HEK293 (cell line): ENCODE measurements at regions not wholly inside any gene's neighbourhood (a gene's known extent, or its start where the extent isn't known, plus 50 kb on each side); places are given as distances from the start of the nearest gene placed in this dataset.

Experiments used
- CTCF ChIA-PET: fragments of 350-600 bp; formaldehyde crosslinking; extraction: SDS; loops from one replicate; lab custom pipeline; 2021; ENCODE audit warnings: antibody characterized with exemption; lab: Yijun Ruan, JAX
- POLR2A ChIA-PET: fragments of 300-600 bp; formaldehyde crosslinking; extraction: SDS; loops from one replicate; lab custom pipeline; 2020; ENCODE audit warnings: antibody characterized with exemption, inconsistent platforms; lab: Yijun Ruan, JAX
- H3K27ac ChIP-seq: fragments of 200-500 bp; sonication (Bioruptor generic); 2 replicates; pipeline ENCODE4 v1.5.1; 2014; ENCODE audit warnings: low read depth, low read length, control low read depth, inconsistent platforms; ENCODE audit errors: extremely low read depth
- H3K36me3 ChIP-seq, 2 experiments: fragments of 200-500 bp in 1 of 2; sonication (Bioruptor generic) in 1 of 2; 1 replicate in 1 of 2; 2 replicates in 1 of 2; pipeline ENCODE4 v1.5.1; 2014 to 2017; ENCODE audit warnings: inconsistent platforms in 2 of 2, low read length in 2 of 2; ENCODE audit not compliant: control insufficient read depth in 2 of 2, insufficient read depth in 1 of 2
- H3K4me1 ChIP-seq: fragments of 200-500 bp; sonication (Bioruptor generic); 2 replicates; pipeline ENCODE4 v1.5.1; 2014; ENCODE audit warnings: mild to moderate bottlenecking, low read length, inconsistent platforms; ENCODE audit not compliant: control insufficient read depth, insufficient read depth
- H3K4me3 ChIP-seq: 2 replicates; pipeline ENCODE4 v1.5.1; 2011; ENCODE audit warnings: low read depth, mild to moderate bottlenecking, control low read depth, low read length, moderate library complexity
- H3K9me3 ChIP-seq: fragments of 200-500 bp; sonication (Bioruptor generic); 2 replicates; pipeline ENCODE4 v1.5.1; 2014; ENCODE audit warnings: low read depth, low read length, inconsistent platforms; ENCODE audit not compliant: control insufficient read depth, insufficient read depth
- BCL11A ChIP-seq: fragments of 450-650 bp; formaldehyde crosslinking; IDR thresholded peaks from 2 replicates; pipeline ENCODE4 v1.5.1; 2016; ENCODE audit warnings: low read depth, missing biosample characterization, missing genetic modification characterization
- FEZF1 ChIP-seq: fragments of 450-650 bp; formaldehyde crosslinking; IDR thresholded peaks from 2 replicates; pipeline ENCODE4 v1.5.1; 2016; ENCODE audit warnings: missing biosample characterization, missing genetic modification characterization
- KLF16 ChIP-seq: fragments of 450-650 bp; formaldehyde crosslinking; IDR thresholded peaks from 2 replicates; pipeline ENCODE4 v1.5.1; 2017; ENCODE audit warnings: missing biosample characterization, missing genetic modification characterization
- KLF9 ChIP-seq: fragments of 450-650 bp; formaldehyde crosslinking; IDR thresholded peaks from 2 replicates; pipeline ENCODE4 v1.5.1; 2016; ENCODE audit warnings: missing biosample characterization, missing genetic modification characterization, low read depth
- MYNN ChIP-seq: fragments of 450-650 bp; formaldehyde crosslinking; IDR thresholded peaks from 2 replicates; pipeline ENCODE4 v1.5.1; 2016; ENCODE audit warnings: missing biosample characterization, missing genetic modification characterization, borderline replicate concordance
- MZF1 ChIP-seq: fragments of 450-650 bp; formaldehyde crosslinking; IDR thresholded peaks from 2 replicates; pipeline ENCODE4 v1.5.1; 2017; ENCODE audit warnings: missing biosample characterization, missing genetic modification characterization, borderline replicate concordance
- OSR2 ChIP-seq: fragments of 450-650 bp; formaldehyde crosslinking; IDR thresholded peaks from 2 replicates; pipeline ENCODE4 v1.5.1; 2016; ENCODE audit warnings: missing biosample characterization, missing genetic modification characterization
- REPIN1 ChIP-seq: fragments of 450-650 bp; formaldehyde crosslinking; IDR thresholded peaks from 2 replicates; pipeline ENCODE4 v1.5.1; 2017; ENCODE audit warnings: missing biosample characterization, missing genetic modification characterization, low read depth
- ZEB2 ChIP-seq: fragments of 450-650 bp; formaldehyde crosslinking; IDR thresholded peaks from 2 replicates; pipeline ENCODE4 v1.5.1; 2016; ENCODE audit warnings: missing biosample characterization, missing genetic modification characterization
- ZNF114 ChIP-seq: fragments of 450-650 bp; formaldehyde crosslinking; IDR thresholded peaks from 2 replicates; pipeline ENCODE4 v1.5.0; 2017; ENCODE audit warnings: missing biosample characterization, missing genetic modification characterization
- ZNF16 ChIP-seq: fragments of 450-650 bp; formaldehyde crosslinking; IDR thresholded peaks from 2 replicates; pipeline ENCODE4 v1.5.1; 2016; ENCODE audit warnings: low read depth, missing biosample characterization, missing genetic modification characterization
- ZNF202 ChIP-seq: fragments of 450-650 bp; formaldehyde crosslinking; IDR thresholded peaks from 2 replicates; pipeline ENCODE4 v1.5.1; 2016; ENCODE audit warnings: missing biosample characterization, missing genetic modification characterization, borderline replicate concordance
- ZNF248 ChIP-seq: fragments of 450-650 bp; formaldehyde crosslinking; IDR thresholded peaks from 2 replicates; pipeline ENCODE4 v1.5.1; 2017; ENCODE audit warnings: missing biosample characterization, missing genetic modification characterization
- ZNF280D ChIP-seq: fragments of 450-650 bp; formaldehyde crosslinking; IDR thresholded peaks from 2 replicates; pipeline ENCODE4 v1.5.1; 2016; ENCODE audit warnings: missing biosample characterization, missing genetic modification characterization
- ZNF341 ChIP-seq: fragments of 450-650 bp; formaldehyde crosslinking; IDR thresholded peaks from 2 replicates; pipeline ENCODE4; 2016; ENCODE audit warnings: low read depth, missing biosample characterization, missing genetic modification characterization
- ZNF350 ChIP-seq: fragments of 450-650 bp; formaldehyde crosslinking; IDR thresholded peaks from 2 replicates; pipeline ENCODE4 v1.5.0; 2017; ENCODE audit warnings: missing biosample characterization, mild to moderate bottlenecking, missing genetic modification characterization
- ZNF423 ChIP-seq: fragments of 450-650 bp; formaldehyde crosslinking; IDR thresholded peaks from 2 replicates; pipeline ENCODE4 v1.5.1; 2016; ENCODE audit warnings: missing biosample characterization, missing genetic modification characterization
- ZNF510 ChIP-seq: fragments of 450-650 bp; formaldehyde crosslinking; IDR thresholded peaks from 2 replicates; pipeline ENCODE4 v1.5.1; 2018; ENCODE audit warnings: mild to moderate bottlenecking, missing genetic modification characterization, missing biosample characterization; ENCODE audit not compliant: insufficient replicate concordance
- ZNF580 ChIP-seq: fragments of 450-650 bp; formaldehyde crosslinking; IDR thresholded peaks from 2 replicates; pipeline ENCODE4 v1.5.1; 2016; ENCODE audit warnings: missing biosample characterization, missing genetic modification characterization
- ZNF692 ChIP-seq: fragments of 450-650 bp; formaldehyde crosslinking; IDR thresholded peaks from 2 replicates; pipeline ENCODE4 v1.5.1; 2016; ENCODE audit warnings: missing biosample characterization, missing genetic modification characterization
- TF ChIP-seq, protein P1 (sequence below): fragments of 450-650 bp; formaldehyde crosslinking; IDR thresholded peaks from 2 replicates; pipeline ENCODE4 v1.5.1; 2017; ENCODE audit warnings: missing biosample characterization, missing genetic modification characterization
- TF ChIP-seq, protein P2 (sequence below): fragments of 450-650 bp; formaldehyde crosslinking; IDR thresholded peaks from 2 replicates; pipeline ENCODE4 v1.5.1; 2016; ENCODE audit warnings: missing biosample characterization, missing genetic modification characterization

- no peak for TF ChIP-seq ZNF350
- no peak for TF ChIP-seq REPIN1
Observed at GRCh38 chr4:174423257-174423944, 98.9 kb downstream of the HPGD start (continued).

DNA sequence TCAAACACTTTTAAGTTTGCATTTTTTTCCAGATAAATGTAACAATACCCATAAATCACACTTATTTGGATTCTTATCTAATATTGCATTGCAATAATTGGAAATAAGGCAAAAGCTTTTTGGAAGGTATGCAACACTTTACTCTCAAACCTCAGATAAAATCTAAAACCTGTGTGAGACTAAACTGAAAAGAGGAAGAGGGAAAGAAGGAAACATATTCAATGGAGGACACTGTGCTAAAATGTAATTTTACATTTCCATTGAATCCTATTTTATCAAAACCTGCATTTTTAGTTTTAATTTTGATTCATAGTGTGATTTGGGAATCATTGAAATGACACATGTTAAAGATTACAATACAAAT, 99.4 kb downstream of the HPGD start:
- no peak for TF ChIP-seq OSR2
- no peak overlapping the region for H3K27ac ChIP-seq
- POLR2A ChIA-PET, result no interaction called here
- H3K9me3 ChIP-seq, result no peaks in the 10 kb centered on the region
- CTCF ChIA-PET, result no interaction called here
- no peaks in the 10 kb centered on the region for H3K4me1 ChIP-seq
- H3K4me3 ChIP-seq, result no peak overlapping the region
- H3K36me3 ChIP-seq, result no peaks in the 10 kb centered on the region

- no peaks in the 10 kb centered on the region for H3K36me3 ChIP-seq
- TF ChIP-seq ZNF692 (tag by site-specific recombination), result no peak
- no peak for TF ChIP-seq ZNF580 (tag by site-specific recombination)
- TF ChIP-seq FEZF1 (tag by site-specific recombination), result no peak
- TF ChIP-seq ZNF510, result no peak
- TF ChIP-seq ZEB2 (tag by site-specific recombination), result no peak
- no peak for TF ChIP-seq BCL11A (tag by site-specific recombination)
- no peak for TF ChIP-seq ZNF202
- TF ChIP-seq KLF9, result no peak
- TF ChIP-seq REPIN1, result no peak
- TF ChIP-seq, protein P1, sequence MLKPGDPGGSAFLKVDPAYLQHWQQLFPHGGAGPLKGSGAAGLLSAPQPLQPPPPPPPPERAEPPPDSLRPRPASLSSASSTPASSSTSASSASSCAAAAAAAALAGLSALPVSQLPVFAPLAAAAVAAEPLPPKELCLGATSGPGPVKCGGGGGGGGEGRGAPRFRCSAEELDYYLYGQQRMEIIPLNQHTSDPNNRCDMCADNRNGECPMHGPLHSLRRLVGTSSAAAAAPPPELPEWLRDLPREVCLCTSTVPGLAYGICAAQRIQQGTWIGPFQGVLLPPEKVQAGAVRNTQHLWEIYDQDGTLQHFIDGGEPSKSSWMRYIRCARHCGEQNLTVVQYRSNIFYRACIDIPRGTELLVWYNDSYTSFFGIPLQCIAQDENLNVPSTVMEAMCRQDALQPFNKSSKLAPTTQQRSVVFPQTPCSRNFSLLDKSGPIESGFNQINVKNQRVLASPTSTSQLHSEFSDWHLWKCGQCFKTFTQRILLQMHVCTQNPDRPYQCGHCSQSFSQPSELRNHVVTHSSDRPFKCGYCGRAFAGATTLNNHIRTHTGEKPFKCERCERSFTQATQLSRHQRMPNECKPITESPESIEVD, result no peak
- TF ChIP-seq ZNF341 (tag by site-specific recombination), result no peak
- TF ChIP-seq, protein P2, sequence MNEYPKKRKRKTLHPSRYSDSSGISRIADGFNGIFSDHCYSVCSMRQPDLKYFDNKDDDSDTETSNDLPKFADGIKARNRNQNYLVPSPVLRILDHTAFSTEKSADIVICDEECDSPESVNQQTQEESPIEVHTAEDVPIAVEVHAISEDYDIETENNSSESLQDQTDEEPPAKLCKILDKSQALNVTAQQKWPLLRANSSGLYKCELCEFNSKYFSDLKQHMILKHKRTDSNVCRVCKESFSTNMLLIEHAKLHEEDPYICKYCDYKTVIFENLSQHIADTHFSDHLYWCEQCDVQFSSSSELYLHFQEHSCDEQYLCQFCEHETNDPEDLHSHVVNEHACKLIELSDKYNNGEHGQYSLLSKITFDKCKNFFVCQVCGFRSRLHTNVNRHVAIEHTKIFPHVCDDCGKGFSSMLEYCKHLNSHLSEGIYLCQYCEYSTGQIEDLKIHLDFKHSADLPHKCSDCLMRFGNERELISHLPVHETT (tag by site-specific recombination), result no peak
- TF ChIP-seq ZNF248 (tag by site-specific recombination), result no peak
- no peak for TF ChIP-seq ZNF114
- no peak for TF ChIP-seq KLF16 (tag by site-specific recombination)
- no peak for TF ChIP-seq MYNN (tag by site-specific recombination)
- no peak for TF ChIP-seq ZNF16
- TF ChIP-seq ZNF280D (tag by site-specific recombination), result no peak
- TF ChIP-seq MZF1, result no peak
- TF ChIP-seq ZNF423 (tag by site-specific recombination), result no peak
- TF ChIP-seq, all 188 proteins: peak for 0
- ChIA-PET POLR2A (no interaction called here), CTCF (no interaction called here)
- H3K4me1 ChIP-seq, result no peaks in the 10 kb centered on the region
- H3K9me3 ChIP-seq, result no peaks in the 10 kb centered on the region
- no peak overlapping the region for H3K4me3 ChIP-seq
- no peak overlapping the region for H3K27ac ChIP-seq
Observed at GRCh38 chr4:174420316-174420715, 102.0 kb downstream of the HPGD start.
